ENCODE measurements at regions not wholly inside any gene's neighbourhood (a gene's known extent, or its start where the extent isn't known, plus 50 kb on each side); places are given as distances from the start of the nearest gene placed in this dataset.
"Not testable (repeated sequence)": the region's sequence is repeated elsewhere in the genome, so short reads cannot be mapped to it uniquely, and the experiment has no call there.

DNA sequence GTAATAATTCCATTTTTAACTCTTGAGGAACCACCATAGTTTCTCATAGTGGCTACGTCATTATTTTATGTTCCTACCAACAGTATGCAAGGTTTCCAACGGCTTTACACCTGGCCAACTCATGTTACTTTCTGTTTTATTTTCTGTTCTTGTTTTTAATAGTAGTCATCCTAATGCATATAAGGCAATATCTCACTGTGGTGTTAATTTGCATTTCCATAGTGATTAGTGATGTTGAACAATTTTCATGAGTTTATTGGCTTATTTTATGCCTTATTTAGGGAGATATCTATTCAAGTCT lies 465.5 kb upstream of the KLF6 start:
- DNase-seq: no peak

DNA sequence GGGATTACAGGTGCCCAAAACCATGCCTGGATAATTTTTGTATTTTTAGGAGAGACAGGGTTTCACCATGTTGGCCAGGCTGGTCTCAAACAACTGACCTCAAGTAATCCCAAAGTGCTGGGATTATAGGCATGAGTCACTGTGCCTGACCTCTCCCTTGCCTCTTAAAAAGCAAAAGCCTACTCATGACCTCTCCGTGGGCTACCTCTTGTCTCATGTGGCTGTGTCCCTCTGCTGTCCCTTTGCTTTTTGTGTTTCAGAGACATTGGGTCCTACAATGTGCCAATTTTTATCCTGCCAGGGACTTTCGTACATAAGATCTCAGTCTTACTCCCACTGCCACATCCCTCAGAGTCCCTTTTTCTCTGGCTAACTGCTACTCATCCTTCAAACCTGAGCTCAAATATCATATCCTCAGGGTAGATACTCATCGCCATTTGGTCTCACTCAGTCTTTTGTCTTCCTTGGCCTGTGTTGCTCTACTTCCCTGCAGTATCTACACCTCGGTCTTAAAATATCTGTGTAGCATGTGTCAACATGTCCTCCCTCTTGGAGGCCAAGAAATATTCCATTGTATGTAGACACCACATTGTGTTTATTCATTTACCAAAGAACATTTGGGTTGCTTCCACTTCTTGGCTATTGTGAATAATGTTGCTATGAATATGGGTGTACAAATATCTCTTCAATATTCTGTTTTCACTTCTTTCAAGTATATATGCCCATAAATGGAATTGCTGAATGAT lies 465.0 kb upstream of the KLF6 start:
- no peak for DNase-seq

DNA sequence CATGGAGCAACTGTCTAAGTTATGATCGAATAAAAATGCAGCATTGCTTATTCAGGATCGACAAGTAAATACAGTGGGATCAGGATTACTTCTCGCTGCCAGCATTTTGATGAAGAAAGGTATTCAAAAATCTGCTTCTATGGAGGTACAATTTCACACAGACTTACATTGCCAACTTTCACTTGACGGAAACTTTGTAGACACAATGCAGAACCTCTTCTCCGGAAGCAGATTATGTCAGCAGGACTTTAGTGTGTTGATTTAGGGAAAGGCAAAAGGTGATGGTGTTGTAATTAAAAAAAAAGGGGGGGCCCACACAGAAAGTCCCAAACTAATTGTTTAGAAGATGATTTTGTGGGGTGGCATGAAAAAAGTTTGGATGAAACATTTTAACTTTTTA lies 462.4 kb upstream of the KLF6 start:
- no peak for DNase-seq

DNA sequence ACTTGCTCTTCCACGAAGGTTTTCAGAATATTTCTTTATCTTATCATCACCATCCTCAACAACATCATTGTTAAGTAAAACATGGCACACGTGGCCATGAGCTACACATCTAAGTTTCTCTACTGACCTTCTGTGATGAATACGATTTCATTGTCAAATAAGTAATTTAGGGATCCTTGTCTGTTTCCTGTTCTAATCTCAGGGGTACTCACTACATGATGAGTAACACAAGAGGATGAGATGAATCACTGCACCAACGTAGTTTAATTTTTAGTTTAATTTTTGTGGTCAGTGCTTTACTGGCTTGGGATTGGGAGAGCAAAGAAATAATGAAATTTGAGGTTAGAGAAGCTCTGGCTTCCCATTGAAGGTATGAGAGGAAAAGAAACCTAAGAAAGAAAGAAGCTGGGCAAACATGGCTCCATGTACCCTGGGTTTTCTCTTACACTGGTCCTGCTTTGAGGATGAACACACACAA lies 461.9 kb upstream of the KLF6 start:
- no peak for DNase-seq

DNA sequence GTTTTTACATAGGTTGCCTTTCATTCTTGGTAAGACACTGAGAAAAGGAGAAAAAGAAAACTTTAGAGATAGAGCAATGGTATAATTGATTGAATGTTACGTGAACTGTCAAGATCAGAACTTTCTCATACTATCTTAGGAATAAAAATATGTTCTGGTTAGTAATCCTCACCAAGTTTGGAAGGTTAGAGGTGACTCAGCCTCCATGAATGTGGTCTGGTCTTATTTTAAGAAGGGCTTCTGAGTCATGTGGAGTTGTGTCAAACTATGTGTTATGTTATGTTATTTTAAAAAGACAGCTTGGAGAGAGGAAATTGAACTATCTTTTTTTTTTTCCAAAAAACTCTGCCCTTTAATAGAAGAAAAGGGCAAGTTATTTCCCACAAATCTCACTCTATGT lies 458.6 kb upstream of the KLF6 start:
- no peak for DNase-seq

DNA sequence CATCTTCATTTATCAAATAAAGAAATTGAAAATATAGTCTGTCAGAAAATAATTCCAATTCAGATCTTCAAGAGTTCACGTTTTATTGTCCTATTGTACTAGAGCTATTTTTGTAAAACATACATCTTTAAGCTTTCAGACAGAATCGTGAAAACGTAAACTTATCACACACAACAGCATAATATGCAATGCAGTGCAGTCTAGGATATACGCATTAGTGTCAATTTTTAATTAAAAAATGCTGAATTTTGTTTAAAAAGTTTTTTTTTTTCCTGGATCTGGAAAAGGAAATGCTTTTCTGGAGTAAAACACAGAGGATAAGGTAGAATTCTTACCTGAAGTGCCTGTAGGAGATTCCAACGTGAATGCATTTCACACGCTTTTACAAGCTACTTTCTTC lies 458.2 kb upstream of the KLF6 start:
- DNase-seq: no peak

DNA sequence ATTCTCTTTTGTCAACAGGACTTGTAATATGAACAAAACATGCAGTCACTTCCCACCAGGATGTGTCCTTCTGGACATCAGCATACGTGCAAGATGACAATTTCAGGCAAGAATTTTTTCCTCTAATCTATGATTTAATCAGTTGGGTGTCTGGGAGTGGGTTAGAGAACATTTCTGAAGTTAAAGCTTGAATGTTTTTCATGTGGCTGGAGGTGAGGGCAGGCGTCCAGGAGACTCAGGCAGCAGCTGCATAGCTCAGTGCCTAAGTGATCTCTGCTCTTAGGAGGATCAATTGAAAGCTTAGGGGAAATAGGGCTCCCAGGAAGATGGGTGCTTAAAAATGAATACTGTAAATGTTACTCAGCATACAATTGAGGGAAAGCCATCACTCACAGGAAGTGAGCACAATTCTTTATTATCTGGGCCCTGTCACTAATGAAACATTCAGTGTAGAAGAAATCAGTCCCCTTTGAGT lies 457.6 kb upstream of the KLF6 start:
- no peak for DNase-seq

DNA sequence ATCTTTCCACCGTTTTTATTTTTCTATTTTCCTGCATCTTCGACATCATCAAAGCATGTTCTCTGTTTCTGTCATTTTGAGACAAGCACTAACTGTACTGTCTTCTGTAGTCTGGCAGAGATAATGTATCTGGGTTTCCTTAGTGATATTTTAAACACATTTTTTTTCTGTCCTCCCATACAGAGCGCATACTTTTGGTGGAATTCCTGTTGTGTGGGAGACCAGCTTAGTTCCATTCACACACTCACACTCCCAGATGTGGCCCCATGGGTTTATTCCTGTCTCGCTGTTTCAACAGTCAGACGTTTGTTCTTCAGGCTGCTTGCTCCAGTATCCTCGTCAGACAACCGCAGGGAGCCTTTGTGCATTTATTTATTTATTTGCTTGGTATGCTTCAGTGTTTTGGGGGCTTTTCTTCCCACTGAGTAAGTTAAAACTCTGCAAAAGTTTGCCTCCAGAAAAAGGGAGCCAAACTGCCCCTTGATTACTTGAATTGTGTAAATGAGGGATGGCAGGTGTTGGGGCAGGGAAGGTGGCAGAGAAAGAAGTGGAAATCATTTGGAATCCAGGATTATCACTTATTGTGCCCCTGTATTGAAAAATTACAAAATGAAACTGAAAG lies 456.8 kb upstream of the KLF6 start:
- DNase-seq: no peak

DNA sequence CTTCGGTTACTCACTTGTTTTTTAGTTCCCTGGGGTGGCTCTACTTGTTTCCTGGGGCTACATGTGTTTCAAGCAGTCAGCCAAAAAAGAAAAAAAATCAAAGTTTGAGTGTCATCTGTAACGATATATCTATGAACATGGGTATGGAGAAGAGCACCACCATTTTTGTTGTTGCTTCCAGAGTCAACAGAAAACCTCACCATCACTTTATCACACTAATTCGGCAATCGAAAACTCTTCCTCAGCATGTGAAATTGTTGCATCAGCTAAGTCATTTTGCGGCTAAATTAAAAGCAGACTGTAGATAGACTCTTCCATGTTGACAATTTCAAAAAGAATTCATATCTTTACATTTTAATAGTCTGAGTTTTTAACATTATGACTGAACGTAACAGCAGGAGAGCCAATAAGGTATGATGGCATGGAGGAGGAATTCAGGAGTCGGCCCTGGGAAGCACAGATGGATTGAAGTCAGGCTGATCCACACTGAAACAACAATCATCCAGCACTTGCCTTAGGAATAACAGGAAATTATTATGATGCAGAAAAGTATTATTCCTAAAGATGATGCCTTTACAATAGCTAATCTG lies 455.7 kb upstream of the KLF6 start:
- no peak for DNase-seq

DNA sequence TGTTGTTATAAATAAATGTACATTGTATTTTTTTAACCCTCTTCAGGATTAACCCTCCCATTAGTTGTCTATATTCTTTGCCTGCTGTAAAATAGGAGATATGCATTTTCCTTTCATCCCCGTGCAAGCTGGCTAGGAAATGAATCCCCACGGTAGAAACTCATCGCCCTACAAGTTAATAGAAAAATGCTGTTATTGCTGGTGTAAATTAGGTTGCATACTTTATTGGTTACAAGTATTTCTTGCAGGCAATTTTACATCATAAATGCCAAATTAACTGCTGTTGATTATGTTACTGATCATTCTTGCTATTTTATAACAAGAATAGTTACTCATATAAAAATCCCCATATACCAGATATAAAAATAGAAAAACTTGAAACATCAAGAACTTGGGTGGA lies 454.2 kb upstream of the KLF6 start:
- DNase-seq: no peak

DNA sequence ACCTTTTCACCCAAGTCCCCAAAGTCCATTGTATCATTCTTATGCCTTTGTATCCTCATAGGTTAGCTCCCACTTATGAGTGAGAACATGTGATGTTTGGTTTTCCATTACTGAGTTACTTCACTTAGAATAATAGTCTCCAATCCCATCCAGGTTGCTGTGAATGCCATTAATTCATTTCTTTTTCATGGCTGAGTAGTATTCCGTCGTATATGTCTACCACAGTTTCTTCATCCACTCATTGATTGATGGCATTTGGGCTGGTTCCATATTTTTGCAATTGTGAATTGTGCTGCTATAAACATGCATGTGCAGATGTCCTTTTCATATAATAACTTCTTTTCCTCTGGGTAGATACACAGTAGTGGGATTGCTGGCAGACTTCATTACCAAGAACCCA lies 451.9 kb upstream of the KLF6 start:
- not testable (repeated sequence) for DNase-seq

DNA sequence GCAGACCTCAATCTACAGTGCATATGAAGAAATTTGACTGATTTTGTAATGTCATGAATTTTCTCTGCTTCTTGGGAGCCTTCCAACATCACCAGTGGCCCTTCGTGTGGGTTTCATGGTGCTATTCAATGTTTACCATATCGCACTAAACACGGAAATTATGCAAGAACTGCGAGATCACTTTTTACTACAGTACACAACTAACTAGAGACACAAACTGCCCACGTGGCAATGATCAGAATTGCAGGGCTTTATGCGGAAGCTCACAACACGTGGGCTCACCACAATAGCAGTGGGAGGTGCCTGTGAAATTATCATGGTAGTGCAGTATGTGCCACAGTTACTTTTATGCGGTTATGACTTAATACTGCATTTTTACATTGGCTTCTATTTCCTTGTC lies 449.7 kb upstream of the KLF6 start:
- no peak for DNase-seq

DNA sequence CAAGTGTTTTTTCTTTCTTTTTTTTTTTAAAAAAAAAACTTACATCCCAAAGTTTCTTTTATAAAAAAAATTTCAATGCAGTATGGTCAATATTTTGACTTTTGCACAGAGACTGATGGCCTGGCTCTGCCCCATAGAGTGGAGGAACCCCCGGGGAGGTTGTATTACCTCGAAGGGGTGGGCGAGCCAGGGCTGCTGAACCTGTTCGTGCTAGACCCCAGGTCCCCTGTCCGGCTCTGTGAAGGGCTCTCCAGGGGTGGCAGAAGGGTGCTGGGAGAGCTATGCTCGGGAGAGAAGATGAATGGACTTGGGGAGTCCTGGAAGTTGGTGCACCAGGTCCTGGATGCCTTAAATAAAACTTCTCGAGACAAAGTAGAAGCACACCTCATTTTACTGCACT lies 446.4 kb upstream of the KLF6 start:
- DNase-seq: no peak

DNA sequence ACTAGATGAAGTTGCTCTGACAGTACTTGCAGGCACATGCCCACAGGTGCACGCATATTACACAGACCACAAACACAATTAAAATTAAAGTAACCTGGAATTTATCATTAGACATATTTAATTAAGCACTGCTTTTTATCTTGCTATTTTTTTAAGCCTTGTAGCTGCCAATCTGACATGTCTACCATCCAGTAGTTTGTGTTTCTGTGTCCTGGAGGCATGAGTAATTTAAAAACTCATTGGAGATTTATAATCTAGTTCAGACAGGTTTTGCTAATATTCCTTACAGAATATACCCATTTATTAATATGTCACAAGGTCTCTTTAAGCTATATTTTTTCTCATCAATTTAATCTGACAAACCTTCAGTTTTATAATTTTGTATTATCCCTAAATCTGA lies 445.0 kb upstream of the KLF6 start:
- DNase-seq: no peak

DNA sequence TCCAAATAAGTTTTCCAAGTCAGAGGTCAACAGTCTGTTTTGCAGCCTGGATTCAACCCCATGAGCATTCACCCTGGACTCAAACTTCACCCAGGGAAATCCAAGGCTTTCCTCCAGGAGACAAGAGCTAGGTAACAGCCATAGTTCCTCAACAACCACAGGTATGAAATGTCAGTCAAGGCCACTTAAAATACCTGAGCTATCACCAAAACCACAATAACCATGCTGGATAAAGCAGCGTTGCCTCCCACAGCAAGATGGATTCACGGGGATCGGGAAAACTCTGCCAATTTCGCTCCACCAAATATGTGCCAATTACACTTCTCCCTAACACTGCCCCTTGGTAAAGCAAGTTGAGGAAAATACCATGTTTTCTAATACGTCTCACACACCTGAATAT lies 444.1 kb upstream of the KLF6 start:
- no peak for DNase-seq

DNA sequence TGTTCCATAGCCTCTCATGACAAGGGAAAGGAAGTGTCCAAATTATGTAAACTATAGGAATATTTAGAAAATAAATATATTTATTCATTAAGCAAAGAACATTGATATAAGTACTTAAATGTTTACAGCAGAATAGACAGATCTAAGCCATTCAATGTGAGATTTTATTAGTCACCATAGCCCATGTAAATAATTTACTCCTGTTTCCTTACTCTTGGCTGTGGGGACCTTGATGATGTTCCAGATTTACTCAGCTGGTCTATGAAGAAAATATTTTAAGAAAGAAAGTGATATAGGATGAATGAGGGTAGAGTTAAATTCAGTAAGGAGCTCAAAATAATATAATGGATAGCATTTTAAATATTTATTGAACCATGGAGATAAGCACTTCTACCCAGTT lies 442.6 kb upstream of the KLF6 start:
- DNase-seq: no peak

DNA sequence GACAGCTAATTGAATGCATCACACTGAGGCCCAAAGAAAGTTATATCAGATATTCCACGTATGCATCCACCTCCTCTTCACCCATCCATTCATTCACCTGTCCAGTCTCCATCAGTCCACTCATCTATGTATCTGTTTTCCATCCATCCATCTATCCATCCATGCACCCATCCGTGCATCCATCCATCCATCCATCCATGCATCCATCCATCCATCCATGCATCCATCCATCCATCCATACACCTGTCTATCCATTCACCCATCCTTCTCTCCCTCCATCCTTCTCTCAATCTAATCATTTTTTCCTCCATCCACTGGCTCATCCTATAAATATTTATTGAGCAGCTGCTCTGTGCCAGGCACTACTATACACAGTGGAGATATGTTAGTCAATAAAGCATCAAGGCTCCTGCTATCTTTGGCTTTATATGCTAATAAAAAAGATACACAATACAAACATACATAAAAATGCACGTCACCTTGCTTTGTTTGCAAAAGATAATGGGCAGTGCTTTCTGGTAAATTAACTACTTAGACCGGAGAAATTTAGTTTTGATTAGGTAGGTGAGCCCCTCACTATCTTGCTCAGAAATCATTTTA lies 442.0 kb upstream of the KLF6 start:
- DNase-seq: no peak

DNA sequence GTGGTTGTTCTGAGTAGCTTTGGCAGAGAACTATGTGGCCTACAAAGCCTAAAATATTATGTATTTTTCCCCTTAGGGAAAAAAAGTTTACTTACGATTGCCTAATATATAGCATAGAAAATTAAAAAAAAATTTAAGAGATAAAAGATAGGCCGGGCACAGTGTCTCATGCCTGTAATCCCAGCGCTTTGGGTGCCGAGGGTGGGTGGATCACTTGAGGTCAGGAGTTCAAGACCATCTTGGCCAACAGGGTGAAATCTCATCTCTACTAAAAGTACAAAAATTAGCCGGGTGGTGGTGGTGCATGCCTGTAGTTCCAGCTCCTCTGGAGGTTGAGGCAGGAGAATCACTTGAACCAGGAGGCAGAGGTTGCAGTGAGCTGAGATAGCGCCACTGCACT lies 439.2 kb upstream of the KLF6 start:
- DNase-seq: no peak

DNA sequence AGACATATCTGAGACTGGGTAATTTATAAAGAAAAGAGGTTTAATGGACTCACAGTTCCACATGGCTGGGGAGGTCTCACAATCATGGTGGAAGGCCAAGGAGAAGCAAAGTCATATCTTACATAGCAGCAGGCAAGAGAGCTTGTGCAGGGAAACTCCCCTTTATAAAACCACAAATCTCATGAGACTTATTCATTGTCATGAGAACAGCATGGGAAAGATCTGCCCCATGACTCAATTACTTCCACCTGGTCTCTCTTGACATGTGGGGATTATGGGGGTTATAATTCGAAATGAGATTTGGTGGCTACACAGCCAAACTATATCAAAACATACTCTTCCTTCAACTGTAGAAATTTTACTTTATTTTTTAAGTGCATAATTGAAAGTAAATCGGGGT lies 436.3 kb upstream of the KLF6 start:
- not testable (repeated sequence) for DNase-seq

DNA sequence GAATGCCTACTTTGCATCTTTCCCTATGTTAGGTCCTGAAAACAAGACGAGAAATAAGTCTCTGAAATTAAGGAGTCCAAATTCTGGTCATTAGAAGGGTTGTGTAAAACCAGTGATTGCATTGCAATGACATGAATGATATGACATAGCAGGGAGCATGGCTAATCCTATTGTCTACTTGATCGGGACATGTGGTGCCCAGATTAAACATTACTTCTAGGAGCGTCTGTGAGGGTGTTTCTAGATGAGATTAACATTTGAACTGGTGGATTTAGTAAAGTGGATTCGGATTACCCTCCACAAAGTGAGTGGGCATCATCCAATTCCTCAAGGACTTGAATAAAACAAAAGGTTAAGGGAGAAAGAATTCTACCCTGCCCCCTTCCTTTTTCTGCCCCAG lies 434.9 kb upstream of the KLF6 start:
- DNase-seq: no peak

DNA sequence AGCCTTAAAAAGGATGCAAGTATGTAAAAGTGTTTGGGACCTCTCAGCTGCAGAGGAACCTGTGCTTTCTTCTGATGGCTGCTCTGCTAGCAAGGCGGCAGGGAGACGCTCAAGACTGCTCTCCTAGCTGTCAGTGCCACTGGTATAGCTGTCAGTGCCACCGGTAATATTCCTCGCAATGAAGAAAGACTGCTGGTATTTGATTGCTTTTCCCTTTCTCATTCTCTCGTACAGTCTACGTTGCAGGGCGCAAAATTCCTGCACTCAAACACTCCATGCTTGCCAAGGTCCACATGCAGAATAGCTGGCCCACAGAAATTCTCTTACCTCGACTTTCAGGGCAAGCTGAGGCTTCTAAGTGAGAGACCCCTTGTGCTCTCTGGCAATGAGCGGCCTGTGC lies 432.6 kb upstream of the KLF6 start:
- no peak for DNase-seq

DNA sequence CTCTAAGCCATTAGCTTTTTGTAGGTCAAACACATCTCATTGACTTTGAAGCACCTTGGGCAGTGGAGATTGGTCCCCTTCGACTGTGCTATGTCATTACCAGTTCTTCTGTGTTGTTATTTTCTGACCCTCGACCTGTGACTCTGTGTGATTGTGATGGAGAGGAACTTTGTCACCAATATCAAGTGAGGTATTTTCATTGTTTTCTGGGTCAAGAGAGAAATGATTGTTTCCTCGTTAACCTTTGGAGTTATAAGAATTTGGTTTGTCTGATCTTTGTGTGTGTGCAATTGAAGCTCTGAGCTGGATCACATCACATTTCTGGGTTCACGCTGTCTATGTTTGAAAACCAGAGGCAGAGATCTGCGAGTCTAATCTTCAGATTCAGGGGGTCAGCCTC lies 432.2 kb upstream of the KLF6 start:
- no peak for DNase-seq

DNA sequence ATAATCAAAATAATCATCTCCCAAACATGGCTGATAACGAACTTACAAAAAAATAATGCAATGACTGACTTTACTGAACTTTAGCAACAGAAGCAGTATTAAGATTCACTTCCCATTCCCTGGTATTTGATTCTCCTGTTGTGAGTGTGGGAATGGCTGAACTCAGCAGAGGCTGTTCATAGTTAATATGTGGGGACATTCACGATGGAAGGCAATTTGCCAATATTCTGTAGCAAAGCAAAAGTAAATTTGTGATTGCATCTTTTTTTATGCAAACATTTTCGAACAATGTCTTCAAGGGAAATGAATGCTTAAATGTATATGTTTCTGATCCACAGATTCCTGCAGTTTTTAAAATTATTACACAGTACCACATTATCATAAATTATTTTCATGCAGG lies 431.7 kb upstream of the KLF6 start:
- DNase-seq: no peak

DNA sequence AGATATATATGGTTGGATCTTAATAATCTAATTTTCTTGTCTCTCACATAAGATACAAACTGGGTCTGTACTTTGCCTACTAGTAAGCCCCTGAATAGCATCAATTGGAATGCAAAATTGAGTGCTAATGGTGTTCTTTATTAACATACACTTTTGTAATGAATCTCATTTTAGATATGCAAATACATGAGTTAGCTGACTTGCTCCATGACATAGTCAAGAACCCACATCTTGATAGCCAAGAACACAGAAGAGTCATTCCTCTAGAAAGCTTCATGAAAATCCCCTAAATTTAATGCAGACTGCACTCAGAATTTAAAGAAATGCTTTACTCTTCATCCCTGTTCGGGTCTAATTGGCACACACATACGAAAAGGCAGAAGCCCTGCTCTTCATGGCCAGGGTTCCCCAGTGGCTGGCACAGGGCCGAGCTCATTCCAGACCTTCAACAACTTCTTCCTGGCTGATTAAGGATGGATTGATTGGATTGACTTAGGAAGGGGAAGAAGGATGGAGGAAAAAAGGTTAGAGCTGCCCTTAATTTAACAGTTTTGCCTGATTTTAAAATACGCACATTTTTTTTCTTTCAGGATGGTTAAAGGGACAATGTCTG lies 431.1 kb upstream of the KLF6 start:
- no peak for DNase-seq
